HG02623 (cell line): ENCODE measurements at regions not wholly inside any gene's neighbourhood (a gene's known extent, or its start where the extent isn't known, plus 50 kb on each side); places are given as distances from the start of the nearest gene placed in this dataset.

Experiments used
- ATAC-seq: cut with Tn5 transposase; IDR thresholded peaks from one replicate; pipeline ENCODE4 v1.9.1; 2021; ENCODE audit warnings: moderate library complexity; ENCODE audit not compliant: unreplicated experiment

GRCh38 chr1:234975941-234976860, 152.4 kb downstream of the TOMM20 start:
- ATAC-seq, result no peak

GRCh38 chr1:234975122-234975940, 153.3 kb downstream of the TOMM20 start:
- ATAC-seq, result no peak

GRCh38 chr1:234973426-234974250, 155.0 kb downstream of the TOMM20 start:
- no peak for ATAC-seq

GRCh38 chr1:234972411-234973191, 156.0 kb downstream of the TOMM20 start:
- ATAC-seq, result no peak

- no peak for ATAC-seq
Observed at GRCh38 chr1:234971586-234972297, 156.9 kb downstream of the TOMM20 start.

GRCh38 chr1:234970731-234971476, 157.7 kb downstream of the TOMM20 start:
- ATAC-seq, result no peak

- no peak for ATAC-seq
Observed at GRCh38 chr1:234970401-234970730, 158.3 kb downstream of the TOMM20 start.

GRCh38 chr1:234969581-234970400, 158.8 kb downstream of the TOMM20 start:
- ATAC-seq, result no peak

- ATAC-seq, result no peak
Observed at GRCh38 chr1:234969011-234969441, 159.6 kb downstream of the TOMM20 start.

- no peak for ATAC-seq
Observed at GRCh38 chr1:234968451-234968850, 160.2 kb downstream of the TOMM20 start.

- ATAC-seq, result no peak
Observed at GRCh38 chr1:234967121-234967520, 161.5 kb downstream of the TOMM20 start.

GRCh38 chr1:234965111-234965510, 163.5 kb downstream of the TOMM20 start:
- ATAC-seq, result no peak

- no peak for ATAC-seq
Observed at GRCh38 chr1:234963904-234964702, 164.5 kb downstream of the TOMM20 start.

- peak; percentile 74 for ATAC-seq
Observed at GRCh38 chr1:234963180-234963903, 165.3 kb downstream of the TOMM20 start.

- peak; percentile 39 for ATAC-seq
Observed at GRCh38 chr1:234962340-234962989, 166.2 kb downstream of the TOMM20 start.
